Activated CD4-positive, alpha-beta T cell treated with anti-CD3 and anti-CD28 coated beads, Interleukin-2, amount 50 U/mL, for 4 hours (primary cell): ENCODE measurements at regions not wholly inside any gene's neighbourhood (a gene's known extent, or its start where the extent isn't known, plus 50 kb on each side); places are given as distances from the start of the nearest gene placed in this dataset.
A peak's percentile ranks its signal among the peaks of the same experiment; 100 is the strongest.

Experiments
- DNase-seq, 2 experiments: peaks; one replicate each; pipeline ENCODE4 v3.0.0-alpha.2; 2020

DNA sequence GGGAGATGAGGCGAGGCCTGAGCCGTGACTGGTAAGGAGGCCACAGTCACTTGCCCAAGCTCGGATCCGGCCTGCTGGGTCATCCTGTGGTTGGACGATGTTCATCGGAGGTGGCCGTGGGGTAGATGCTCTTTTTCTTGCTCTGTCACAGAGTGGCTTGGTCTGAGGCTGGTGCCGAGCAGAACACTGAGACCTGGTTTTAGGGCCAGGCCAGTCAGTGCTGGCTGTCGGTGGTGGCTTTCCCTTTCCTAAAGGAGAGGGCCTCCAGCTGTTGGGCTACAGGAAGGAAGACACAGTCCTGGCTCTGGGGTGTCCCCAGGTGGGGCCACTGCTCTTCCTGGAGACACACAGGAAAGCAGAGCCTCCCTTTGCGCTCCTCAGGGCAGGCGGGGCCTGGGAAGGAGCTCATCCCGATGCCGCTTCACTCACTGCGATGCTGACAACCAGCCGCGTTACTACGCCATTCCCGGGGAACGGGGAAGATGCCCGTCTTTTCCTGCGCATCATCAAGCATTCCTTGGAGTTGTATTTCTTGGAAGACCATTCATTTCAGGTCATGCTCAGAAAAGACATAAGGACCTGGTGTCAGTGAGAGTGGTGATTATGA, 254.8 kb upstream of the IRX4 start:
- no peak for DNase-seq

DNA sequence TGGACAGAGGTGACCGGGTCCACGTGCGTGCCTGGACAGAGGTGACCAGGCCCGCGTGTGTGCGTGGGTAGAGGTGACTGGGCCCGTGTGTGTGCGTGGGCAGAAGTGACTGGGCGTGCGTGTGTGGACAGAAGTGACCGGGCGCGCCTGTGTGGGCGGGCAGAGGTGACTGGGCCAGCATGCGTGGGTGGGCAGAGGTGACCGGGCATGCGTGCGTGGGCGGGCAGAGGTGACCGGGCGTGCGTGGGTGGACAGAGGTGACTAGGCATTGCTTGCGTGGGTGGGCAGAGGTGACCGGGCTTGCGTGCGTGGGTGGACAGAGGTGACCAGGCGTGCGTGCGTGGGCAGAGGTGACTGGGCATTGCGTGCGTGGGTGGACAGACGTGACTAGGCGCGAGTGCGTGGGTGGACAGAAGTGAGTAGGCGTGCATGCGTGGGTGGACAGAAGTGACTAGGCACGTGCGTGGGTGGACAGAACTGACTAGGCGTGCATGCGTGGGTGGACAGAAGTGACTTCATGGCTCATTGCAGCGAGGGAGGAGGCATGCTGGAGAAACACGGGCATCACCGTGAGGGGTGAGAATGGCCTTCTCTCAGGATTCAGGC, 254.1 kb upstream of the IRX4 start:
- peak; percentile 17 to 38 for DNase-seq

- no peak for DNase-seq
These were observed 253.1 kb upstream of the IRX4 start for GRCh38 chr5:2135833-2136232.

DNA sequence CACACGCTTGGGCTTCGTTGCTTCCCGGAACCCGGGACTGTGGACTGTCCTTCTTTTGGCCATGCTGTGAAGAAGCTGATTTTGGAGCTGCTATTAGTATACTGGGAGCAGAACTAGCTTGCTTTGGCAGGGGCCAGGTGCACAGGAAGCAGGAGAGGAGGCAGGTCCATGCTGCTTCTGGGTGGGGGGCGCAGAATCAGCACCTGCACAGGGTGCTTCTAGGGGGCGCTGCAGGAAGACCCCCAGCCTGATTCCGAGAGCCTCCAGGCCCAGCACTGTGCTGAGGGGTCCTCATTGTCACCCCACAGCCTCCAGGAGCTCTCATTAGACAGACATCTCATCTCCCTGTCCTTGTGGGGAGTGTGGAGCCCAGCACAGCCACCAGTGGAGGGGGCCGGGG, 252.6 kb upstream of the IRX4 start:
- no peak for DNase-seq

DNA sequence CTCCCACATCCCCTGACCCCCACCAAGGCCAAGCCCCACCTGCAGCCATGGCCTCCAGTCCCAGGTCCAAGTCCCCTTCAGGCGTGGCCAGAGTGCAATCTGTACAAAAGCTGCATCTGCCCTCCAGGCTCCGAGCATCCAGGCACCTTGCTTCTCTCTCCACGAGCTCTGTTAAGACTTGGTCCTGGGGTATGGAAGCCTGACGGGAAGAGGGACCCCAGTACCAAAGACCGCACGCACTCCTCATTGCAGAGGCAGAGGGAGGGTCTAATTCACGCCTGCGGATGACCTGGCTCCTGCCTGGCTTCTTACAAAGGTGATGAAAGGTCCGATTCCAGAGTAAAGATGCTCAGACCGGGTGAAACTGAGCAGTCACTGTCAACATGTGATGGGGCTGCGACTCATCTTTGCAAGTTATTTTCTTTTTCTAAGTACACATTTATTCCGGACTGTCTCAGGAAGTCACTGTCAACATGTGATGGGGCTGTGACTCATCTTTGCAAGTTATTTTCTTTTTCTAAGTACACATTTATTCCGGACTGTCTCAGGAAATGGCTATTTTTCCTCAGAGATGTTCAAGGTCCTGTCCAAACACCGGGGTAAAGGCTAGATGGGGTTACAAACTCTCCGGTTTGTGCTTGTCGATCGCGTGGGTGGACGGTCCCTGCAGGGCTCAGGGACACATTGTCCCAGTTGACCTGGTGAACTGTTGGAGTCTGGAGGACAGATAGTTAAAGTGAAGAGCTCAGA, 252.0 kb upstream of the IRX4 start:
- DNase-seq: no peak

DNA sequence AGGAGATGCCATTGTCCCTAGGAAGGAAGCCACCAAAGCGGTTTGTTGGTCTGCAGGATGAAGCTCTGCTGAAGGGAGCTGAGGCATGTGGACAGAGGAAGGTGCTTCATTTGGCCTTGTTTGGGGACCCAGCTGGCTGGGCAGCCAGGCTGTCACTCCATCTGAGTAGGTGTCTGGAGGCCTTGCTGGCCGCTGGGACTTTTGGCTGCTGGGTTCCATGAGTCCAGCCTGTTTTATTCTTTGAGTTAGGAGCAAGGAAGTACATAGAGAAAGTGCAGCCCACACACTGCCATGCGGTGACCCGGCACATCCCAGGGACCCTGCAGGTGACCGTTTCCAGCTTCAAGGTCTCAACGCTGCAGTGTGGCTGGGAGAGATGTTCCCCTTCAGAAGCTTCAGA, 251.2 kb upstream of the IRX4 start:
- no peak for DNase-seq

- no peak for DNase-seq
These were observed 250.4 kb upstream of the IRX4 start for GRCh38 chr5:2133080-2133479.

DNA sequence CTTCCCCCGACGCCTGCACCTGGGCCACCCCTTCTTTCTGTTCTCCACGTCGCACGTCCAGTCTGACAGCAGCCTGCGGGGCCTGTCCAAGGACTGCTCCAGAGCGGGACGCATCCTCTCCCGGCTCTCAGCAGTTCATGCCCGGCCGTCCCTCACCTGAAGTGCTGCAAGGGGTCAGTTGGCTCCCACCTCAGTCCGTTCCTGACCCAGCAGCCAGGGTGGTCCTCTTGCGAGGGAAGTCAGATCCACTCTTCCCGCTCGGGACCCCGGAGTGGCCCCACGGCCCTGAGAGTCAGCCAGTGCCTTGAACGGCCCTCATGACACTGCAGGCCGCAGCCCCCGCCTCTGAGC, 249.7 kb upstream of the IRX4 start:
- no peak for DNase-seq

DNA sequence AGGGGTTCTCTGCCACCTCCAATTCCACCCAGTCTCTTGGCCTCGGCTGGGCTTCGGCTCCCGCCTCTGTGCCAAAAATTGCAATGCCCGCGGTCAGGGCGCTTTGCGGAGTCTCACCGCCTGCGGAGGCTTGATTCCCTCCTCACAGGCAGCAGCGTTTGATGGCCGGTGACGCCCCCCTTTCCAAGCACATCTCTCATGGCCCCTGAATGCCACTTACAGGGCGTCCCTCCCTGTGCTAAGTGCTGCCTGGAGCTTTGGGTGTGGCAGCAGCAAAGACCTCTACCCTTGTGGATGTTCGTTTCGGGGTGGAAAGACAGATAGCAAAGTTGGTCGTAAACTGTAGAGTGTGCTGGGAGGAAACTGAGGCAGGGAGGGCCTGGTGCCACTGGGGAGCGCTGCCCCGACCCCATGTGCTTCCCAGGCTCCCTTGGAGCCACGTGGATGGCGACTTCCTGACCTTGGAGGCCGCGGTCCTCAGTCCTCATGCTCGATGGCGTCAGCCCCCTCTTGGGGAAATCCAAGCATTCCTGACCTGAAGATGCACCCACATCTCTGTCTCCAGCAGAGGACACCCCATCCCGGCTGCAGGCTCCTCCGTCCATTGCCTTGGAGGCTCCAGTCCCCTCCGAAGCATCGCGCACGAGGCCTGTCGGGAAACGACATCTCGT, 249.2 kb upstream of the IRX4 start:
- no peak for DNase-seq

DNA sequence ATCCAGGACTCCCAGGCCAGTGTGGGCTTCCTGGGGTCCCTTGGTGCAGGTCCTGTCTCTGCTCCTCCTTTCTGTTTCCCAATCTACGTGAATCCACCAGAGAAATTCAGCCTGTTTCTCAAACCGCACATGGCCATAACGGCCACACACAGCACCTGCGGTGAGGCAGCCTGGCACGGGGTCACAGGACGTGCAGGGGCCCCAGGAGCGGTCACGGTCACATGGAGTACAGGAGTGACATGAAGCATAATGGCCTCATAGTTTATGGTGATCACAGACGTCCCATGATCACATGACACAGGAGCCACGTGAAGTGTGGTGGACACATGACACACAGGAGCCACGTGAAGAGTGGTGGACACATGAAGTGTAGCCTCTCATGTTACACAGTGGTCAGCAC, 248.5 kb upstream of the IRX4 start:
- no peak for DNase-seq

DNA sequence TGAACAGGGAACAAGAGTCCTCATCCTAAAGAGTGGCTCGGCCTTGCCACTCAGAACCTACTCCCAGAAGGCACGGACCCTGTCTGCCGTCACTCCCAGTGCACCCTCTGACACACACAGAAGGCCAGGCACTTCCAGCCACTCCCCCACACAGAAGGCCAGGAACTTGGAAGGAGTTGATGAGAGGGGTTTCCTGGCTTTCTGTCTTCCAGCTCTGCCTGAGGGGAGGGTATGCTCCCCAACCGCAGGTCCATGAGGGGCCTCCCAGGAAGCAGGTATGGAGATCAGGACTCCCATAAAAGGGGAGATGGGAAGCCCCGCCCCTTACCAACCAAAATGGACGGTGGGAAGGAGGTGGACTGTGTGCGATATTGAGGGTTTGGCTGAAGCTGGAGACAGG, 247.6 kb upstream of the IRX4 start:
- no peak for DNase-seq

DNA sequence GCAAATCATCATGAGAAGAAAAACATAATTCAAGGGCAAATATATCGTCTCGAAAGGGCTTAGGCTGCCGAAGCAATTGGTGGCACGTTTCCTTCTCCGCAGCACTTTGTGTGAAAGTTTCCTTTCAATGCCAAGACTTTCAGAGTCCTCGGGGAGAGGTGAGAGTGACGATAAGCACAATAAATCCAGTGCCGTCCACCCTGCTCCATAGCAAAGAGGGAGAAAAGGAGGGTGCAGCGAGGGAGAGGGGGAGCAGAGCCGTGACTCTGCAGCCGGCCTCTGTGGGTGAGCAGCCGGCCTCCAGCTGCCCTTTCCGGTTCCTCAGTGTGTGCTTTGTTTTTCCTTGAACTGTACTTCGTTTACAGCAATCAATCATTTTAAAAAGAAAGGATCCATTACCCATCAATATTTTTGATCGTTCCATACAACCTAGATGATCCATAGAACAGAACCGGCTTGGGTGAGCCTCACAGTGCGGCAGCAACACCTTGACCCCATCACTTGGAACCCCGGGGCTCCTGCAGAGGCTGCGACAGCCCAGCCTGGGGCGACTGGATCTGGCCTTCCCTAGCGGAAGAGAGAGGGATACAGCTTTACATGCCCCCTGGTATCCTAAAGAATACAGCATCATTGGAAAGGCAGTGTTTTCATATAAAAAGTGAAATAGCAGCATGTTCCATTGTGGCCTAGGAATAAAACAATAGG, 247.0 kb upstream of the IRX4 start:
- no peak for DNase-seq

- no peak for DNase-seq
These were observed 246.1 kb upstream of the IRX4 start for GRCh38 chr5:2128686-2129355.

DNA sequence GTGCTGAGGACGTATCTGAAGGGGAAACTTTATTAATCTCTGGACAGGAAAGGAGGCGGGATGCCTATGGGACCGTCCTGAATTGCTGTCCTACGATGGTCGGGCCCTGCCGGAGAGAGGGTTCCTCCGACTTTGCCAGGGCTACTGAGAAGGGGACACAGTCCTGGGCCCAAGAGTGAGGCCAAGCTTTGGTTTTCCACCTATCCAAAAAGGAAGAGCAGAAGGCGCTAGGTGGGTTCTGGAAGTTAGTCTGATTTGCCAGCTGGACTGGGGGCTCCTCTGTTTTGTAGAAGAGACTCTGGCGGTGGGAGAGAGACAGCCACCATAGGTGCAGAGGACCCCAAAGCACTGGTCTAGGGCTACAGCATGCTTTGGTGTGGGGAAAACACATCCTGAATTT, 243.8 kb upstream of the IRX4 start:
- DNase-seq: no peak

- DNase-seq: no peak
These were observed 243.2 kb upstream of the IRX4 start for GRCh38 chr5:2125901-2126265.

DNA sequence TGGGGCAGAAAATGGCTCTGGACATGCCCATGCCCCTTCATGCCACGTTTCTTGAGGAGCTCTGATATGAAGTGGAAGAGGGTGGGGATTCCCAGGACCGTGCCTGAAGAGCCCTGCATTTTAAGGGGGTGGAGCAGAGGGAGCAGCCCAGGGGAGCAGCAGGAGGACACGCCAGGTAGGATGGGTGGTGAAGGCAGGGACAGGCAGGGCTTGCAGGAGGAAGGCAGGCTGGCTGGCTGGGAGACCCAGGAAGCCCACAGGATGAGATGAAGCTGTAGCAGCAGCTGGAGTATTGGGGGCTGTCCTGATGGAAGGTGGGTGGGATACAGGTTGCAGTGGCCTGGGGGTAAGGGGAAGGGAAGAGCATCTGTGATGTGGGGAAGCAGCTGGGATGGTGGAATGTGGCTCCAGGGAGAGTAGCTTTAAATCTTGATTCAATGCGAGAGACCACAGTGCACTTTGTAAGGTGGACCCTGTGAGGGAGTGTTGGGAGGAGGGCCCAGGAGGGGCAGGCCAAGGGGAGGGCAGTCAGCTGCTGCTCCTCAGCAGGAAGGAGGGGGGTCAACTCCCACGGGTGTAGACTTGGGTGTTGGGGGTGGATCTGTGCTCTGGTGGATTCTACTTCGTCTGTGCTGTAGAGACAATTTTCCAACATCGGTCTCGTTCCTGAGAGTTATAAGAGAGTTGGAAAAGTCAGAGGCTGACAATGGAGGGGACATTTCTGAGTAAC, 242.6 kb upstream of the IRX4 start:
- DNase-seq: no peak

- DNase-seq: no peak
These were observed 241.9 kb upstream of the IRX4 start for GRCh38 chr5:2124434-2125170.

GRCh38 chr5:2123874-2124273, 241.1 kb upstream of the IRX4 start:
- no peak for DNase-seq

DNA sequence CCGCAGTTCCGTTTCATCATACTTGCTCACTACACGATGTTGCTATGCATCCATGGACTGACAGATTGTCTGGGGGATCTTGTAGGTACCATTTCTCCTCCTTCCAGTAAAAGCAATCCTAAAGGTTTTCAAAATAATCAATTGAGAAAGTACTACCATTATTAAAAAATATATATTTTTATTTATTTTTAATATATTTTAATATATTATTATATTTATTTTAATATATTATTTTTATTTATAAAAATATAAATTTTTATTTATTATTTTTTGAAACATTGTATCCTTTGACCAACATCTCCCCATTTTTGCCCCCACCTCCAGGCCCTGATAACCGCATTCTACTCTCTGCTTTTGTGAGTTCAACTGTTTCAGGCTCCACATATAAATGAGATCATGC, 237.6 kb upstream of the IRX4 start:
- no peak for DNase-seq

GRCh38 chr5:2119573-2119972, 236.8 kb upstream of the IRX4 start:
- no peak for DNase-seq

DNA sequence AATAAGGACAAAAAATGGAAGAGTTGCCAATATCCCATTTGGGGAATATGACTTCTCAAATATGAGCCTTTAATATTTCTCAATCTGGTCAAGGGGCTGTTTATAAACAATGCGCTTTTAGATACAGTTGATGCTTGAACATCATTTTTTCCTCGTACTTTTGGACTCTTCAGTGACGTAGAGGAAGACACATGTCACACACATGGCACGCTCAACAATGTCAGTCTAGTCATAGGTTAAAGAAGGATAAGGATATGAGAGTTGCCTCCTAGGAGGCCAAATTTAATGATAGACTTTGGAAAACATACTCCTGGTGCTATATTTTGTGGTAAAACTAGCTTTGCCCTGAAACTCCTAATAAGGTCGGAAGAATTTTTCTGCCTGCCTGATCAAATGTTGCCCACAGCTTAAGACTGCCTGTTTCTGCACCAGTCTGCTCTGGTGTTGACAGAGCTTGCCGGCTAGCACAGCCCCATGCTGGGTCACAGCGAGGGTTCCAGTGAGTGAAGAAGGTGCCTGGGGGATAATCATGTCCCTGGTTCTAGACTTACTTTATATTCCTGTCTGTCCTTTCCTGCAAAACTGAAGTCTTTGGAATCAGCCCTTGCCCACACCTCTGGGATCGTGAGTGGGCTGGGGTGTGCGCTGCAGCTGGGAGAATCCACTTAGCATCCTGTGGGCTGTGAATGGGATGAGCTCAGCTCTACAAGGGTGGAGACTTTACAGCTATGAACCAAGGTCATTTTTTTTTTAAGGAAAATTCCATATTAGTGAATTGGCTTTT, 230.8 kb upstream of the IRX4 start:
- DNase-seq: no peak
